PC-9 (cell line): ENCODE measurements at regions not wholly inside any gene's neighbourhood (a gene's known extent, or its start where the extent isn't known, plus 50 kb on each side); places are given as distances from the start of the nearest gene placed in this dataset.

ENCODE experiments used
- BruUV-seq: library from RNA; stranded (reverse); fragments of 400-500 nt; replicated peaks from 2 replicates; lab custom pipeline; 2021; lab: Mats Ljungman, UMichigan
- CTCF ChIA-PET: fragments of 300-600 bp; sonication (Branson Sonifier 250); formaldehyde crosslinking; loops from one replicate; lab custom pipeline; 2022; ENCODE audit warnings: antibody characterized with exemption; lab: Charles Lee
- POLR2A ChIA-PET: fragments of 300-600 bp; sonication (Branson Sonifier 250); formaldehyde crosslinking; loops from one replicate; lab custom pipeline; 2022; ENCODE audit warnings: antibody characterized with exemption; ENCODE audit not compliant: unreplicated experiment; lab: Charles Lee
- DNase-seq, 2 experiments: peaks; one replicate each; pipeline versions ENCODE4 v3.0.0 to v3.0.0-alpha.2; 2015 to 2022; ENCODE audit warnings: mixed read lengths in 1 of 2
- H2AFZ ChIP-seq: fragments of 200-600 bp; sonication (generic); 2 replicates; pipeline ENCODE4 v1.8.1; 2017; ENCODE audit warnings: antibody characterized with exemption
- H3F3A ChIP-seq: fragments of 200-600 bp; sonication (generic); 2 replicates; pipeline ENCODE4 v1.8.1; 2017; ENCODE audit warnings: antibody characterized with exemption, mild to moderate bottlenecking, low read depth; ENCODE audit not compliant: insufficient read depth
- H3K27ac ChIP-seq: fragments of 200-600 bp; sonication (generic); 2 replicates; pipeline ENCODE4 v1.6.1; 2016; ENCODE audit warnings: mixed run types
- H3K27me3 ChIP-seq: fragments of 200-600 bp; sonication (generic); 2 replicates; pipeline ENCODE4 v1.6.1; 2016; ENCODE audit warnings: low read depth, mixed run types; ENCODE audit not compliant: insufficient read depth
- H3K36me3 ChIP-seq: fragments of 200-600 bp; sonication (generic); 2 replicates; pipeline ENCODE4 v1.6.1; 2016; ENCODE audit warnings: low read depth, mixed run types
- H3K4me1 ChIP-seq: fragments of 200-600 bp; sonication (generic); replicated peaks from 2 replicates; pipeline ENCODE4 v1.6.1; 2016; ENCODE audit warnings: mixed run types; ENCODE audit not compliant: insufficient read depth
- H3K4me2 ChIP-seq: fragments of 200-600 bp; sonication (generic); 2 replicates; pipeline ENCODE4 v1.6.1; 2017; ENCODE audit warnings: mixed run types
- H3K4me3 ChIP-seq: fragments of 200-600 bp; sonication (generic); 2 replicates; pipeline ENCODE4 v1.6.1; 2016; ENCODE audit warnings: mixed run types
- H3K79me2 ChIP-seq: fragments of 200-600 bp; sonication (generic); 2 replicates; pipeline ENCODE4 v1.6.1; 2017; ENCODE audit warnings: low read depth, mixed run types
- H3K9me2 ChIP-seq: fragments of 200-600 bp; sonication (generic); 2 replicates; pipeline ENCODE4 v1.8.1; 2017; ENCODE audit warnings: mild to moderate bottlenecking; ENCODE audit not compliant: insufficient read depth
- H3K9me3 ChIP-seq: fragments of 200-600 bp; sonication (generic); 2 replicates; pipeline ENCODE4 v1.8.1; 2016; ENCODE audit warnings: low read depth; ENCODE audit not compliant: insufficient read depth
- H4K20me1 ChIP-seq: fragments of 200-600 bp; sonication (generic); 2 replicates; pipeline ENCODE4 v1.8.1; 2017; ENCODE audit not compliant: insufficient read depth
- EZH2 ChIP-seq: fragments of 200-600 bp; sonication (generic); IDR thresholded peaks from 2 replicates; pipeline ENCODE4 v1.8.0; 2017; ENCODE audit warnings: antibody characterized with exemption, low read depth
- intact Hi-C: fragments of 100-400 bp; cut with micrococcal nuclease; formaldehyde crosslinking; loops from one replicate; pipeline ENCODE4 v1.10.0; 2022; ENCODE audit not compliant: unreplicated experiment
- TF ChIP-seq, protein P1 (sequence below): fragments of 200-600 bp; sonication (generic); conservative IDR thresholded peaks from 2 replicates; pipeline ENCODE4 v1.6.1; 2017; ENCODE audit warnings: mixed run types, antibody characterized with exemption, mild to moderate bottlenecking, moderate library complexity

DNA sequence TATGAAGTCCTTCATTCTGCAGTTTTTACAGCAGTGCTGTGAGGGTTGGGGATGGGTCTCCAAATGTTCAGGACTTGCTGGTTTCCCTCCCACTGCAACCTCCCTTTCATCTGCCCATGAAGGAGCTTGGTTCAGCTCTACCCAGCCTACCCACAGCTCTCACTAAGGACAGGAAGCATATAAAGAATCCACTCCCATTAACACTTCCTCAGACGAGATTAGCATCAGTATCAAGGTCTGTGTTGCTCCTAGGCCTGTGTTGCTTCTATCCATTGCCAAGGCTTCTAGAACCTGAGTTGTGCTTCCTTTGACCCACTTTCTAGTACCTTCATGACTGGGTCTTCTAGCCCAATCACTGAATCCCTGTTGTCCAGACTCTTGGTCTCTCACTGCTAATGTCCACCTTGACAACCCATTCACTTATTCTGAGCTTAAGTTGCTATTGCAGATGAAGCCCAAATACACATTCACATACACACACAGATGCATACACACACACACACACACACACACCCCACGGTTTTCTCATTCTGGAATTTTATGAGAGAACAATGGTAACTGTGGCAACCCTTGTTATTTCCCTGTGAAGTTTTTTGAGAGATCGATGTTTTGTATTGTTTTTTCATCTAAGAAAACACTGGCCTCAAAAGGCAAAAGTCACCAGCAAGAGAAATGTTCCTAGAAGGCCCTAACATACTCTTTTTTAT, 248.1 kb downstream of the MTERF1 start:
- no peak for TF ChIP-seq EZH2
- TF ChIP-seq, protein P1, sequence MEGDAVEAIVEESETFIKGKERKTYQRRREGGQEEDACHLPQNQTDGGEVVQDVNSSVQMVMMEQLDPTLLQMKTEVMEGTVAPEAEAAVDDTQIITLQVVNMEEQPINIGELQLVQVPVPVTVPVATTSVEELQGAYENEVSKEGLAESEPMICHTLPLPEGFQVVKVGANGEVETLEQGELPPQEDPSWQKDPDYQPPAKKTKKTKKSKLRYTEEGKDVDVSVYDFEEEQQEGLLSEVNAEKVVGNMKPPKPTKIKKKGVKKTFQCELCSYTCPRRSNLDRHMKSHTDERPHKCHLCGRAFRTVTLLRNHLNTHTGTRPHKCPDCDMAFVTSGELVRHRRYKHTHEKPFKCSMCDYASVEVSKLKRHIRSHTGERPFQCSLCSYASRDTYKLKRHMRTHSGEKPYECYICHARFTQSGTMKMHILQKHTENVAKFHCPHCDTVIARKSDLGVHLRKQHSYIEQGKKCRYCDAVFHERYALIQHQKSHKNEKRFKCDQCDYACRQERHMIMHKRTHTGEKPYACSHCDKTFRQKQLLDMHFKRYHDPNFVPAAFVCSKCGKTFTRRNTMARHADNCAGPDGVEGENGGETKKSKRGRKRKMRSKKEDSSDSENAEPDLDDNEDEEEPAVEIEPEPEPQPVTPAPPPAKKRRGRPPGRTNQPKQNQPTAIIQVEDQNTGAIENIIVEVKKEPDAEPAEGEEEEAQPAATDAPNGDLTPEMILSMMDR = no peak
- H3K4me3 ChIP-seq = no peak overlapping the region
- H3K27ac ChIP-seq = no peak overlapping the region
- no peaks in the 10 kb centered on the region for H4K20me1 ChIP-seq
- intact Hi-C loops = loop anchor here (10.0 kb wide), 1 partner anchor 368 kb away; the partner anchor contains the start of gene FZD1
- CTCF ChIA-PET = interaction anchor here (0.6 to 0.8 kb wide), 2 partner anchors 23 to 86 kb away, joined by 4 read pairs; no protein-coding TSS in a partner anchor
- H3K36me3 ChIP-seq = no peaks in the 10 kb centered on the region
- no peak for DNase-seq
- no peaks in the 10 kb centered on the region for H3K4me1 ChIP-seq
- no peak overlapping the region for H3K4me2 ChIP-seq
- H3F3A ChIP-seq = no peaks in the 10 kb centered on the region
- BruUV-seq = no TSS peak
- H3K79me2 ChIP-seq = no peaks in the 10 kb centered on the region
- no peak overlapping the region for H2AFZ ChIP-seq
- POLR2A ChIA-PET = interaction anchor here (0.6 kb wide), 1 partner anchor 195 kb away, joined by 4 read pairs; no protein-coding TSS in a partner anchor
- no peaks in the 10 kb centered on the region for H3K9me3 ChIP-seq
- no peaks in the 10 kb centered on the region for H3K9me2 ChIP-seq
- no peaks in the 10 kb centered on the region for H3K27me3 ChIP-seq

DNA sequence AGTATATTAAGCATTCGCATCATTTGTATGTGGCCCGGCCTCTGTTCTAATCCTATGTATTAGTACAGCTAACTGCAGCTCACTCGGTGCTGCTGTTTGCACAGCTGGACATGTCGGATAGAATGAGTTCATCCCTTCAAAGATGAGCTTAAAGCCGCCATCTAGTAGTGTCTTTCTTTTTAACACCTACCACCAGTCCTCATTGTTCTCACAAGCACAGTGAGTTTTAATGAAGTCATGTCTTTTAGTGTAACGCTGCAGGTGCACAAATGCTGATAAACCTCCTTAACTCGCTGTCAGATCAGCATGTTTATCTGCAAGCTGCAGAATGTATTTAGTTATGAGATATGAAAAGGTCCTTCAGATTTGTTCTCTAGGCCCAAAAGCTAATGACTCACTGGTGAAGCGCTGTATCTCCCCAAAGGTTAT, 247.5 kb downstream of the MTERF1 start:
- no peak overlapping the region for H3K4me3 ChIP-seq
- H4K20me1 ChIP-seq = no peaks in the 10 kb centered on the region
- H3K4me2 ChIP-seq = no peak overlapping the region
- H3F3A ChIP-seq = no peaks in the 10 kb centered on the region
- intact Hi-C loops = loop anchor here (10.0 kb wide), 1 partner anchor 368 kb away; the partner anchor contains the start of gene FZD1
- TF ChIP-seq, protein P1 = no peak
- TF ChIP-seq EZH2 = no peak
- H2AFZ ChIP-seq = no peak overlapping the region
- H3K27ac ChIP-seq = no peak overlapping the region
- POLR2A ChIA-PET = no interaction called here
- CTCF ChIA-PET = interaction anchor here (0.6 kb wide), 1 partner anchor 24 kb away, joined by 4 read pairs; no protein-coding TSS in a partner anchor
- no peaks in the 10 kb centered on the region for H3K79me2 ChIP-seq
- BruUV-seq = no TSS peak
- no peaks in the 10 kb centered on the region for H3K27me3 ChIP-seq
- H3K9me2 ChIP-seq = no peaks in the 10 kb centered on the region
- no peak for DNase-seq
- no peaks in the 10 kb centered on the region for H3K36me3 ChIP-seq
- no peaks in the 10 kb centered on the region for H3K9me3 ChIP-seq
- H3K4me1 ChIP-seq = no peaks in the 10 kb centered on the region

DNA sequence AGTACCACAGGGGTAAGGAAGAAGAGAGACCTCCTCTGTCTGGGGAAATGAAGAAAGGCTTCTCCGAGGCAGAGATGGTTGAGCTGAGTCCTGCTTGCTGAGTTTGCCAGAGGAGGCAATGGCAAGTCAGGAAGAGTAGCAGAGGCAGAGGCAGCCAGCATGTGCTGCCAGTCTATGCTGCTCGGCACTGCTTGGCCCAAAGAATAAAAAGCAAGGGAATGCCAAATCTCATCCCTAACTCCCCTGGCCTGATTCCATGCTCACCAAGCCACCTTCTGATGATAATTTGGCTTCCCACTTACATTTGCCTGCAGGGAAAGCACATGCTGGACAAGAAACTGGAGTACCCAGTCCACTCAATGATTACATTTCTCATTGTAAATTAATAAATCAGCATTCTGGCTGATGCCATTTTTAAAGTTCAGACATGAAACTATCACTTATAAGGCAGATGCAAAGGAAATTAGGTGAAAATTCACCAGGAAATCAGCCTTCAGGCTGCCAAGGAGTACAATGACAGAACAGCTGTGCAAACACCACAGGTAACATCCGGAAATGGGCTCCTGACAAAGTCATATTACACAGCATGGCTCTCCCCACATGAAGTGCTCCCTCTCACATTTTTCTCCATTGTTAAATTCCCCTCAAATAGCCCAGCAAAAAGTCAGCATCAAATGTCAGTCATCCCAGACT, 245.9 kb downstream of the MTERF1 start:
- TF ChIP-seq EZH2 = no peak
- TF ChIP-seq, protein P1 = no peak
- Histone ChIP-seq H3K9me3 (no peaks in the 10 kb centered on the region), H3K4me1 (no peaks in the 10 kb centered on the region), H3K9me2 (no peaks in the 10 kb centered on the region), H4K20me1 (no peaks in the 10 kb centered on the region), H3K36me3 (no peaks in the 10 kb centered on the region), H3K4me2 (no peak overlapping the region), H2AFZ (no peak overlapping the region), H3F3A (no peaks in the 10 kb centered on the region), H3K27me3 (no peaks in the 10 kb centered on the region), H3K27ac (no peak overlapping the region), H3K4me3 (no peak overlapping the region), H3K79me2 (no peaks in the 10 kb centered on the region)
- intact Hi-C loops = loop anchor here (10.0 kb wide), 1 partner anchor 370 kb away; the partner anchor contains the start of gene FZD1
- ChIA-PET POLR2A (interaction anchor here (0.5 kb wide), 1 partner anchor 301 kb away, joined by 3 read pairs; no protein-coding TSS in a partner anchor), CTCF (no interaction called here)
- no peak for DNase-seq
- no TSS peak for BruUV-seq
